Astrocyte (in vitro differentiated cells and primary cell): ENCODE measurements at regions not wholly inside any gene's neighbourhood (a gene's known extent, or its start where the extent isn't known, plus 50 kb on each side); places are given as distances from the start of the nearest gene placed in this dataset.

ENCODE experiments used
- EZH2 ChIP-seq: IDR thresholded peaks from 2 replicates; pipeline ENCODE4 v1.6.1; 2012; ENCODE audit warnings: mild to moderate bottlenecking, low read length, inconsistent platforms; ENCODE audit not compliant: insufficient read depth
- TF ChIP-seq, protein P1 (sequence below): IDR thresholded peaks from 2 replicates; pipeline ENCODE4 v1.5.1; 2011; ENCODE audit warnings: low read depth, mild to moderate bottlenecking, inconsistent platforms, low read length, moderate library complexity; ENCODE audit not compliant: insufficient read depth

DNA sequence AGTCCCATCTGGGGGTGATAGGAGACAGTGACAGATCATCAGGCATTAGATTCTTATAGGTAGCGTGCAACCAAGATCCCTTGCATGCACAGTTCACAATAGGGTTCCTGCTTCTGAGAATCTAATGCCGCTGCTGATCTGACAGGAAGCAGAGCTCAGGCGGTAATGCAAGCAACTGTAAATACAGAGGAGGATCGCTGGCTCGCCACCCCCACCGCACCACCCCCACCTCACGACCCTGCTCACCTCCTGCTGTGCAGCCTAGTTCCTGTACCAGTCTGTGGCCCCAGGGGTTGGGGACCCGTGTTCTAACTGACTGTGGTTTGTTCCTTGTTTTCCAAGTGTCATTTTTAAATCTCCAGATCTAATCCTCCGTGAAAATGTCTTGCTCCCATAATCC, 89.0 kb upstream of the MAPK10 start:
- TF ChIP-seq EZH2, result no peak
- TF ChIP-seq, protein P1, sequence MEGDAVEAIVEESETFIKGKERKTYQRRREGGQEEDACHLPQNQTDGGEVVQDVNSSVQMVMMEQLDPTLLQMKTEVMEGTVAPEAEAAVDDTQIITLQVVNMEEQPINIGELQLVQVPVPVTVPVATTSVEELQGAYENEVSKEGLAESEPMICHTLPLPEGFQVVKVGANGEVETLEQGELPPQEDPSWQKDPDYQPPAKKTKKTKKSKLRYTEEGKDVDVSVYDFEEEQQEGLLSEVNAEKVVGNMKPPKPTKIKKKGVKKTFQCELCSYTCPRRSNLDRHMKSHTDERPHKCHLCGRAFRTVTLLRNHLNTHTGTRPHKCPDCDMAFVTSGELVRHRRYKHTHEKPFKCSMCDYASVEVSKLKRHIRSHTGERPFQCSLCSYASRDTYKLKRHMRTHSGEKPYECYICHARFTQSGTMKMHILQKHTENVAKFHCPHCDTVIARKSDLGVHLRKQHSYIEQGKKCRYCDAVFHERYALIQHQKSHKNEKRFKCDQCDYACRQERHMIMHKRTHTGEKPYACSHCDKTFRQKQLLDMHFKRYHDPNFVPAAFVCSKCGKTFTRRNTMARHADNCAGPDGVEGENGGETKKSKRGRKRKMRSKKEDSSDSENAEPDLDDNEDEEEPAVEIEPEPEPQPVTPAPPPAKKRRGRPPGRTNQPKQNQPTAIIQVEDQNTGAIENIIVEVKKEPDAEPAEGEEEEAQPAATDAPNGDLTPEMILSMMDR, result no peak
